B cell (primary cell): ENCODE measurements at regions not wholly inside any gene's neighbourhood (a gene's known extent, or its start where the extent isn't known, plus 50 kb on each side); places are given as distances from the start of the nearest gene placed in this dataset.

Experiments
- CTCF ChIP-seq: fragments of 200-600 bp; IDR thresholded peaks from one replicate; pipeline ENCODE4 v1.8.0; 2022; ENCODE audit warnings: antibody characterized with exemption, mild to moderate bottlenecking
- EZH2 ChIP-seq: IDR thresholded peaks from 2 replicates; pipeline ENCODE4 v1.6.1; 2012; ENCODE audit warnings: borderline replicate concordance, low read depth, mild to moderate bottlenecking, moderate library complexity, low read length; ENCODE audit not compliant: insufficient read depth, poor library complexity, severe bottlenecking

GRCh38 chr10:29039677-29040189 lies 249.1 kb upstream of the LYZL1 start:
- TF ChIP-seq CTCF (no peak), EZH2 (no peak)
